DND-41 (cell line): ENCODE measurements at regions not wholly inside any gene's neighbourhood (a gene's known extent, or its start where the extent isn't known, plus 50 kb on each side); places are given as distances from the start of the nearest gene placed in this dataset.

Experiments
- EZH2 ChIP-seq: IDR thresholded peaks from 3 replicates; pipeline ENCODE4 v1.6.1; 2012; ENCODE audit warnings: borderline replicate concordance, low read depth, mild to moderate bottlenecking, moderate library complexity, low read length, inconsistent platforms; ENCODE audit not compliant: severe bottlenecking
- TF ChIP-seq, protein P1 (sequence below): IDR thresholded peaks from 2 replicates; pipeline ENCODE4 v1.5.1; 2012; ENCODE audit warnings: borderline replicate concordance, low read length, moderate library complexity, mild to moderate bottlenecking; ENCODE audit not compliant: poor library complexity, severe bottlenecking; ENCODE audit errors: extremely low read depth

- TF ChIP-seq EZH2 = no peak
- TF ChIP-seq, protein P1, sequence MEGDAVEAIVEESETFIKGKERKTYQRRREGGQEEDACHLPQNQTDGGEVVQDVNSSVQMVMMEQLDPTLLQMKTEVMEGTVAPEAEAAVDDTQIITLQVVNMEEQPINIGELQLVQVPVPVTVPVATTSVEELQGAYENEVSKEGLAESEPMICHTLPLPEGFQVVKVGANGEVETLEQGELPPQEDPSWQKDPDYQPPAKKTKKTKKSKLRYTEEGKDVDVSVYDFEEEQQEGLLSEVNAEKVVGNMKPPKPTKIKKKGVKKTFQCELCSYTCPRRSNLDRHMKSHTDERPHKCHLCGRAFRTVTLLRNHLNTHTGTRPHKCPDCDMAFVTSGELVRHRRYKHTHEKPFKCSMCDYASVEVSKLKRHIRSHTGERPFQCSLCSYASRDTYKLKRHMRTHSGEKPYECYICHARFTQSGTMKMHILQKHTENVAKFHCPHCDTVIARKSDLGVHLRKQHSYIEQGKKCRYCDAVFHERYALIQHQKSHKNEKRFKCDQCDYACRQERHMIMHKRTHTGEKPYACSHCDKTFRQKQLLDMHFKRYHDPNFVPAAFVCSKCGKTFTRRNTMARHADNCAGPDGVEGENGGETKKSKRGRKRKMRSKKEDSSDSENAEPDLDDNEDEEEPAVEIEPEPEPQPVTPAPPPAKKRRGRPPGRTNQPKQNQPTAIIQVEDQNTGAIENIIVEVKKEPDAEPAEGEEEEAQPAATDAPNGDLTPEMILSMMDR = no peak
Observed at GRCh38 chr13:97654236-97654635, 220.3 kb downstream of the RAP2A start.
